Neural crest cell (in vitro differentiated cells): ENCODE measurements at regions not wholly inside any gene's neighbourhood (a gene's known extent, or its start where the extent isn't known, plus 50 kb on each side); places are given as distances from the start of the nearest gene placed in this dataset.

Experiments
- DNase-seq: peaks from one replicate; pipeline ENCODE4 v3.0.0; 2021; ENCODE audit warnings: low read depth, mixed read lengths, low spot score
- H3K27ac Mint-ChIP-seq: one replicate; pipeline ENCODE4 v1.8.0; 2021; ENCODE audit warnings: mild to moderate bottlenecking, mixed read lengths; ENCODE audit not compliant: unreplicated experiment
- H3K27me3 Mint-ChIP-seq: 2 replicates; pipeline ENCODE4 v1.8.0; 2021; ENCODE audit warnings: low read depth, mild to moderate bottlenecking, mixed read lengths
- H3K36me3 Mint-ChIP-seq: 2 replicates; pipeline ENCODE4 v1.8.0; 2021; ENCODE audit warnings: low read depth, mild to moderate bottlenecking, mixed read lengths
- H3K4me1 Mint-ChIP-seq: 2 replicates; pipeline ENCODE4 v1.8.0; 2021; ENCODE audit warnings: mixed read lengths
- H3K4me3 Mint-ChIP-seq: one replicate; pipeline ENCODE4 v1.8.0; 2021; ENCODE audit warnings: mild to moderate bottlenecking, mixed read lengths
- H3K9me3 Mint-ChIP-seq: 2 replicates; pipeline ENCODE4 v1.8.0; 2021; ENCODE audit warnings: mixed read lengths
- TF ChIP-seq, protein P1 (sequence below): fragments of 200-600 bp; sonication (generic); conservative IDR thresholded peaks from 2 replicates; pipeline ENCODE4 v1.5.0; 2021; ENCODE audit warnings: antibody characterized with exemption, mild to moderate bottlenecking

DNA sequence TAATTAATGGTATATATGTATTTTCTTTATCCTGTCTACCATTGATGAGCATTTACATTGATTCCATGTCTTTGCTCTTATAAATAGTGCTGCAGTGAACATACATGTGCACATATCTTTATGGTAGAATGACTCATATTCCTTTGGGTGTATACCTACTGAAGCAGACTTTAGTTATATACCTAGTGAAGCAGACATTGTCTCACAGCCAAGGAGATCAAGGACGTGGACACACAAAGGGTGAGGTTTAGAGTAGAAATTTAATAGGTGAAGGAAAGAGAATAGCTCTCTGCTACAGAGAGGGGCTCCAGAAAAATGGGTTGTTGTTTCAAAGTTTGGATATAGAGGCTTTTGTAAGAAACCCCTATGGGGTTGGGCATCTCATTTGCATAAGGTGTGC, 700.3 kb downstream of the CDH11 start:
- DNase-seq, result no peak
- H3K27ac Mint-ChIP-seq, result no peak overlapping the region
- H3K9me3 Mint-ChIP-seq, result peaks cover 4% of the 10 kb centered on the region
- H3K36me3 Mint-ChIP-seq, result no peaks in the 10 kb centered on the region
- no peak overlapping the region for H3K4me3 Mint-ChIP-seq
- TF ChIP-seq, protein P1, sequence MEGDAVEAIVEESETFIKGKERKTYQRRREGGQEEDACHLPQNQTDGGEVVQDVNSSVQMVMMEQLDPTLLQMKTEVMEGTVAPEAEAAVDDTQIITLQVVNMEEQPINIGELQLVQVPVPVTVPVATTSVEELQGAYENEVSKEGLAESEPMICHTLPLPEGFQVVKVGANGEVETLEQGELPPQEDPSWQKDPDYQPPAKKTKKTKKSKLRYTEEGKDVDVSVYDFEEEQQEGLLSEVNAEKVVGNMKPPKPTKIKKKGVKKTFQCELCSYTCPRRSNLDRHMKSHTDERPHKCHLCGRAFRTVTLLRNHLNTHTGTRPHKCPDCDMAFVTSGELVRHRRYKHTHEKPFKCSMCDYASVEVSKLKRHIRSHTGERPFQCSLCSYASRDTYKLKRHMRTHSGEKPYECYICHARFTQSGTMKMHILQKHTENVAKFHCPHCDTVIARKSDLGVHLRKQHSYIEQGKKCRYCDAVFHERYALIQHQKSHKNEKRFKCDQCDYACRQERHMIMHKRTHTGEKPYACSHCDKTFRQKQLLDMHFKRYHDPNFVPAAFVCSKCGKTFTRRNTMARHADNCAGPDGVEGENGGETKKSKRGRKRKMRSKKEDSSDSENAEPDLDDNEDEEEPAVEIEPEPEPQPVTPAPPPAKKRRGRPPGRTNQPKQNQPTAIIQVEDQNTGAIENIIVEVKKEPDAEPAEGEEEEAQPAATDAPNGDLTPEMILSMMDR, result no peak
- no peaks in the 10 kb centered on the region for H3K27me3 Mint-ChIP-seq
- peaks cover 4% of the 10 kb centered on the region for H3K4me1 Mint-ChIP-seq

DNA sequence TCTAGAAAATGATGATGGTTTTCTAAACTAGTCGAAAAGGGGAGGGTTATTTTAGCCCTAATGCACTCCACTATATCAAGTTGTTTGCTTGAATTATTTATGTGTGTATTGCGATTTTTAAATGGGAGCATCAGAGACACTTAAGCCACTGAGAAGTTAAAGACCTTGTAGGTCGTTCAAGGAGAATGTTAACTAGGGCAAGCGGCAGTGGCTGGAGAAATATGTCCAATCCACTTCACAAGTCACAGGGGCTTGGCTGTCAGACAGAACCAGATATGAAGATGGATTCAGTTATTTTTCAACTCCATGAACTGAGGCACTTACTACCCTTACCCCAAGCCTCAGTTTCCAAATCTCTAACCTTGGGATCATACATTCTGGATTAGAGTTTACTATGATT, 702.0 kb downstream of the CDH11 start:
- Mint-ChIP-seq H3K4me1 (peaks cover 7% of the 10 kb centered on the region), H3K27ac (no peak overlapping the region), H3K36me3 (no peaks in the 10 kb centered on the region), H3K9me3 (peaks cover 4% of the 10 kb centered on the region), H3K4me3 (no peak overlapping the region), H3K27me3 (no peaks in the 10 kb centered on the region)
- no peak for DNase-seq
- TF ChIP-seq, protein P1, result no peak

DNA sequence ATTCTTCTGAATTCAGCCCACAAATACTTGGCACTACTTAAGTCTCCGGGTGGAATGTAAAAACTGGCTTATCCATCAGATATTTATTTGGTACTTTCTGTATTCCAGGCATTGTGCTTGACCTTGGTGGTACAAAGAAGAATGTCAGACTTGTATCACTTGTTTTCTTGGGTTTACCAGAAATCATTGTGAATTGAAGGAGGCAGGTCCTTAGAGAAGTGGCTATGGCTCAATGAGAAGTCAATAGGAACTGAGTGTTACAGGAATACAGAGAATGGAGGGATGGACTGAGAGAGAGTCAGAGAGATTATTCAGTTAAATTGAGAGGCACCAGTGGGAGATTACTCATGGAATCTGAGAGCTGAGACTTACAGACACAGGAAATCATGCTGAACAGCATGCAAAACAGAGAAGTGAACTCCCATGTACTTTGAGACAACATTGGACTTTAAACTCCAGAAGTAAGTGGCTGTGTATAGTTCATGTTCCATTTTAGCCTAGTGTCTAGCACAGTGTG, 704.1 kb downstream of the CDH11 start:
- TF ChIP-seq, protein P1, result no peak
- peaks cover 7% of the 10 kb centered on the region for H3K4me1 Mint-ChIP-seq
- H3K27ac Mint-ChIP-seq, result no peak overlapping the region
- H3K27me3 Mint-ChIP-seq, result no peaks in the 10 kb centered on the region
- no peak for DNase-seq
- no peak overlapping the region for H3K4me3 Mint-ChIP-seq
- no peaks in the 10 kb centered on the region for H3K9me3 Mint-ChIP-seq
- no peaks in the 10 kb centered on the region for H3K36me3 Mint-ChIP-seq

DNA sequence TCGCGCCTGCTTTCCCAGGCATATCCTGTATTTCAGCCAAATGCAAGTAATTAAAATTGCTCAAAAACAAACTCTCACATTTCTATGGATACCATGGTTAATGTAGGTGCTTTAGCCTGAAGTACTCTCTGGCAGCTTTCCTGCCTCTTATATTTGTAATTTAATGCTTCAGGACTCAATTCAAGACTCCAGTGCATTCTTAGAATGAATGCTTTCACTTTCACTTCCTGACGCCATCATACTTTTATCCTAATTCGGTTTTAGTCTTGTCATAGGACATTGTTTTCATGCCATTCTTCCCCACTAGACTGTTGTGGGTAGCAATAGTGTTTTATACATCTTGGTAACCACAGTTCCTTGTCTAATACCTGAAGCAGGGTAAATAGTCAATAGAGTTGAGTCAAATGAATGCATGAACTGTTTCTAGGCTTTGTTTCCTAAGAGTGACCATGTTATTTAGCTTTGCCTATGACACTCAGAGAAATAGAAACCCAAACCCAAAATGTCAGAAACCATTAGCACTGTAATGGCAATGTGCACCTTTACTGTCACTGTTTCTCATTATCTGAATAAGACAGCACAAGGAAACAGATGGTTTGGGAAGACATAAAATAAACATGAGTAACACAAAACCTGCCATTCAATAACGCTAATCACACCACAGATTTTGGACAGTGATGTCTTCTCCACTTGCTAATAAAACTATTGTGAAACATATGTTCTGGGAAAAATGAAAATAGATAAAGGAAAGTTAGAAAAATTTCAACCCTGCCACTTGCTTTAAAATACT, 705.5 kb downstream of the CDH11 start:
- DNase-seq, result no peak
- H3K27me3 Mint-ChIP-seq, result no peaks in the 10 kb centered on the region
- TF ChIP-seq, protein P1, result no peak
- no peaks in the 10 kb centered on the region for H3K36me3 Mint-ChIP-seq
- H3K4me1 Mint-ChIP-seq, result peaks cover 7% of the 10 kb centered on the region
- no peak overlapping the region for H3K27ac Mint-ChIP-seq
- H3K9me3 Mint-ChIP-seq, result peaks cover 3% of the 10 kb centered on the region
- H3K4me3 Mint-ChIP-seq, result no peak overlapping the region

DNA sequence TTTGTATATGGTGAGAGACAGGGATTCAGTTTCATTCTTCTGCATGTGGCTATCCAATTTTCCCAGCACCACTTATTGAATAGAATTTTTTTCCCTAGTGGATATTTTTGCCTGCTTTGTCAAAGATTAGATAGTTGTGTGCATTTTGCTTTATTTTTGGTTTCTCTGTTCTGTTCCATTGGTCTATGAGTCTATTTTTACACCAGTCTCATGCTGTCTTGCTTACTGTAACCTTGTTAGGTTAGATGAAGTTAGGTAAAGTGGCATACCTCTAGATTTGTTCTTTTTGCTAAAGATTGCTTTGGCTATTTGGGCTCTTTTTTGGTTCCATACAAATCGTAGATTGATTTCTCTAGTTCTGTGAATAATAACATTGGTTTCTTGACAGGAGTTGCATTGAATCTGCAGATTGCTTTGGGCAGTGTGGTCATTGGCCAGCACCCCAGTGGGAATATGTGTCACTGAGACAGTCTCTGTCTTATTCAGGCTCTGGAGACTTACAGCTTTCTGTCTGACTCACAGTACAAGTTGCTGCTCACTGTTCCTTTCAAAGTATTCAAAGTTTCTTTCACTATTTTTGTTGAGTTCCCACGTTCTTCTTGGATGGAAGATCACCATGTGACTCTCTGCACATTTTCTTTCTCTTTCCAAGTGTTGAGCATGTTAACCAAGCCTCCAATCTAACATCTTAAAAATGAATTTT, 709.1 kb downstream of the CDH11 start:
- TF ChIP-seq, protein P1, result no peak
- Mint-ChIP-seq H3K9me3 (peaks cover 5% of the 10 kb centered on the region), H3K27me3 (no peaks in the 10 kb centered on the region), H3K4me3 (no peak overlapping the region), H3K27ac (no peak overlapping the region), H3K4me1 (peaks cover 7% of the 10 kb centered on the region), H3K36me3 (no peaks in the 10 kb centered on the region)
- DNase-seq, result no peak
